Type B pancreatic cell (in vitro differentiated cells): ENCODE measurements at regions not wholly inside any gene's neighbourhood (a gene's known extent, or its start where the extent isn't known, plus 50 kb on each side); places are given as distances from the start of the nearest gene placed in this dataset.

Source experiments
- DNase-seq: peaks from one replicate; pipeline ENCODE4 v3.0.0; 2021; ENCODE audit warnings: mixed read lengths; ENCODE audit not compliant: unreplicated experiment; ENCODE audit errors: extremely low spot score
- H3K27ac Mint-ChIP-seq: 2 replicates; pipeline ENCODE4 v1.8.0; 2021; ENCODE audit warnings: mild to moderate bottlenecking, mixed read lengths
- H3K27me3 Mint-ChIP-seq: 2 replicates; pipeline ENCODE4 v1.8.0; 2021; ENCODE audit warnings: mixed read lengths
- H3K36me3 Mint-ChIP-seq: 2 replicates; pipeline ENCODE4 v1.8.0; 2021; ENCODE audit warnings: mixed read lengths
- H3K4me1 Mint-ChIP-seq: one replicate; pipeline ENCODE4 v1.8.0; 2021; ENCODE audit warnings: mixed read lengths; ENCODE audit not compliant: unreplicated experiment
- H3K4me3 Mint-ChIP-seq: 2 replicates; pipeline ENCODE4 v1.8.0; 2021; ENCODE audit warnings: mild to moderate bottlenecking, mixed read lengths
- H3K9me3 Mint-ChIP-seq: 2 replicates; pipeline ENCODE4 v1.8.0; 2021; ENCODE audit warnings: mixed read lengths
- TF ChIP-seq, protein P1 (sequence below): fragments of 200-600 bp; sonication (generic); conservative IDR thresholded peaks from 2 replicates; pipeline ENCODE4 v1.5.0; 2021; ENCODE audit warnings: antibody characterized with exemption, mild to moderate bottlenecking

DNA sequence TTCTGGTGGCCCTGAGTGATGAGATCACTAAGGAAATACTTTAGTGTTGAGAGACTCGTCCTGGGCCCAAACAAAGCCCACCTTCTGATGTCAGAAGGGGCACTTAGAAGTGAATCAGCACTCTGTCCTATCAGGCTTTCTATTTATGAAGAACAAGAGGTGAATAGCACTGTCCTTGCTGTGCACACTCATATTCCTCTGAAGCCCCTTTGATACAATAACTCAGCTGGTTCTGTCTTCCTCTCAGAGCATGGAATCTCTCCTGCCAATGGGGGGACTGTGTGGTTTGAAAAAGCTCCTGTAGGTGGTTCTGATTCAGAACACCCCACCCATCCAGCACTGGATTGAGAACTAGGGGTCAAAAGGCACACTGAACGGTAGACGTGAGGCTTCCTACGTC, 348.1 kb downstream of the ETS1 start:
- no peak overlapping the region for H3K27ac Mint-ChIP-seq
- no peak for DNase-seq
- H3K4me1 Mint-ChIP-seq = peaks cover 39% of the 10 kb centered on the region
- H3K4me3 Mint-ChIP-seq = no peak overlapping the region
- TF ChIP-seq, protein P1, sequence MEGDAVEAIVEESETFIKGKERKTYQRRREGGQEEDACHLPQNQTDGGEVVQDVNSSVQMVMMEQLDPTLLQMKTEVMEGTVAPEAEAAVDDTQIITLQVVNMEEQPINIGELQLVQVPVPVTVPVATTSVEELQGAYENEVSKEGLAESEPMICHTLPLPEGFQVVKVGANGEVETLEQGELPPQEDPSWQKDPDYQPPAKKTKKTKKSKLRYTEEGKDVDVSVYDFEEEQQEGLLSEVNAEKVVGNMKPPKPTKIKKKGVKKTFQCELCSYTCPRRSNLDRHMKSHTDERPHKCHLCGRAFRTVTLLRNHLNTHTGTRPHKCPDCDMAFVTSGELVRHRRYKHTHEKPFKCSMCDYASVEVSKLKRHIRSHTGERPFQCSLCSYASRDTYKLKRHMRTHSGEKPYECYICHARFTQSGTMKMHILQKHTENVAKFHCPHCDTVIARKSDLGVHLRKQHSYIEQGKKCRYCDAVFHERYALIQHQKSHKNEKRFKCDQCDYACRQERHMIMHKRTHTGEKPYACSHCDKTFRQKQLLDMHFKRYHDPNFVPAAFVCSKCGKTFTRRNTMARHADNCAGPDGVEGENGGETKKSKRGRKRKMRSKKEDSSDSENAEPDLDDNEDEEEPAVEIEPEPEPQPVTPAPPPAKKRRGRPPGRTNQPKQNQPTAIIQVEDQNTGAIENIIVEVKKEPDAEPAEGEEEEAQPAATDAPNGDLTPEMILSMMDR = no peak
- H3K9me3 Mint-ChIP-seq = no peaks in the 10 kb centered on the region
- H3K27me3 Mint-ChIP-seq = no peaks in the 10 kb centered on the region
- H3K36me3 Mint-ChIP-seq = no peaks in the 10 kb centered on the region

DNA sequence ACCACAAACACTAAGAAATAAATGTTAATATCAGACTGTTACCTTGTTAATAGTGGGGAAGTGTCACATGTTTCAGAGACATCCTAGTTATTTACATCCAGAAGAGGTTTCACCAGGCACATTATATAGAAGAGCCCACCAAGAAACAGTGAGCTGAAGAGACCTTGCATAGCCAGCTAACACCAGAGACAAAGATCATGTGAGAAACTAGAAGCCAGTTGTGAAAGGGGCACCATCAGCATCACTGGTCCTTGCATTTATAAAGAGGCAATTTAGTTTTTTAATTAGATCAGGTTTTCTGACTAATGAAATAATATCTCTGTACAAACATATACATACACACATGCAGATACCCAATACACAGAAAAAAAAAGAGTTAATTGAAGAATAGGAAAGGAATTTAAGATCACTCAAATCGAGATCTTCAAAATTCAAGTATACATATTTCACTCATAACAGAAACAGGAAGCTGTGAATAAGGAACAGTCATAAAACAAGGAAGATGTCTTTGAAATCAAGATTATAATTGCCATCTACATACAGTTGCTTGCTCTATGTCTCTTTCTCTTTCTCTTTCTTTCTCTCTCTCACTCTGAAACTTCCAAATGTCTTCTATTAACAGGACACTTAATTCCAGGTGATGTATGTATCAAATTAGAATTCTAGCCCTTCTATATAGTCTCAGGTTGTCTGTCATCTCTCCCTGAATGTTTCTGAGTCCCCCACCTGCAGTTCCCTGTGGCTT, 348.7 kb downstream of the ETS1 start:
- TF ChIP-seq, protein P1 = no peak

DNA sequence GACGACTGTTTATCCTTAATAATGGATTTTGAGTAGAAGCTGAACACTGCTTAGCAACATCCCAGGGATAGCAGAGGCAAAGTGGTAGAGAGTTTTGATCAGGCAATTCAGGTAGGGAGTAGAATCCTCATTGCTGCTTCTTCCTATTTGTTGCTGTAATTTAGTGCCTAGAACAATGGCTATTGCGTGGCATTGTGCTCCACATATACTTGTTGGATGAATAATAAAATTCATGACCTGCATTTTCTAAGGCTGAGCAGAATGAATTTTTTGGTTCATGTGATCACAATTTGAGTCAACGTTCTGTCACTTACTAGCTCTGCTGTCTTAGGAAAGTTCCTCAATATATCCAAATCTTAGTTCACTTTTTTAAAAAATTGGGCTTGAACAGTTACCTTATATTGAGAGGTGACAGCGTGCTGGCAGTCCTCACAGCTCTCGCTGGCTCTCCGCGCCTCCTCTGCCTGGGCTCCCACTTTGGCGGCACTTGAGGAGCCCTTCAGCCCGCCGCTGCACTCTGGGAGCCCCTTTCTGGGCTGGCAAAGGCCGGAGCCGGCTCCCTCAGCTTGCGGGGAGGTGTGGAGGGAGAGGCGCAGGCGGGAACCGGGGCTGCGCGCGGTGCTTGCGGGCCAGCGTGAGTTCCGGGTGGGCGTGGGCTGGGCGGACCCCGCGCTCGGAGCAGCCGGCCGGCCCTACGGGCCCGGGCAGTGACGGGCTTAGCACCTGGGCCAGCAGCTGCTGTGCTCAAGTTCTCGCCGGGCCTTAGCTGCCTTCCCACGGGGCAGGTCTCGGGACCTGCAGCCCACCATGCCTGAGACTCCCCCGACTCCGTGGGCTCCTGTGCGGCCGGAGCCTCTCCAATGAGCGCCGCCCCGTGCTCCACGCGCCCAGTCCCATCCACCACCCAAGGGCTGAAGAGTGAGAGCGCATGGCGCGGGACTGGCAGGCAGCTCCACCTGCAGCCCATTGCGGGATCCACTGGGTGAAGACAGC, 350.6 kb downstream of the ETS1 start:
- DNase-seq = no peak
- Mint-ChIP-seq H3K27me3 (no peaks in the 10 kb centered on the region), H3K36me3 (no peaks in the 10 kb centered on the region), H3K4me3 (peak overlapping the region; percentile 44), H3K27ac (no peak overlapping the region), H3K9me3 (peaks cover 3% of the 10 kb centered on the region), H3K4me1 (peaks cover 32% of the 10 kb centered on the region)
- TF ChIP-seq, protein P1 = no peak

More for the DNA sequence above, 348.7 kb downstream of the ETS1 start:
- H3K27me3 Mint-ChIP-seq = no peaks in the 10 kb centered on the region
- H3K27ac Mint-ChIP-seq = no peak overlapping the region
- H3K36me3 Mint-ChIP-seq = no peaks in the 10 kb centered on the region
- DNase-seq = no peak
- no peaks in the 10 kb centered on the region for H3K9me3 Mint-ChIP-seq
- H3K4me3 Mint-ChIP-seq = no peak overlapping the region
- H3K4me1 Mint-ChIP-seq = peaks cover 32% of the 10 kb centered on the region

DNA sequence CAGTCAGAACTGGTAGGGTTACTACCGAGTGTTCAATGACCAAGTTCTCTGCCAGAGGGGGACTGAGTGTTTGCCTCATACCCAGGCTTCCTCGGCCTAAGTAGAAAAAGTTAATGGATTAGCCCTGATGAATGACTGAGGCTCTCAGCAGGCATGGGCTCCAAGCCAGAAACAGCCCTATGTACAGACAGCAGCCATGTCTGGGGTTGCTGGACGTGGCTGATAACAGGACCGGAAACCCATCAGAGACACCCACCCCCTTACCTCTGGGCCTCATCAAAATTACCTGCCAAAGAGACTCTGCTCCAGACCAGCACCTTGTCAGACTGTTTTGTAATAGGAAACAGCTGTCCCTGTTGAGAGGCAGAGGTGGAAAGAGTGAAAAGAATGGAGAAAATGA, 351.4 kb downstream of the ETS1 start:
- DNase-seq = no peak
- H3K27me3 Mint-ChIP-seq = no peaks in the 10 kb centered on the region
- H3K4me1 Mint-ChIP-seq = peaks cover 32% of the 10 kb centered on the region
- peak overlapping the region; percentile 58 for H3K27ac Mint-ChIP-seq
- TF ChIP-seq, protein P1 = no peak
- peak overlapping the region; percentile 44 for H3K4me3 Mint-ChIP-seq
- no peaks in the 10 kb centered on the region for H3K36me3 Mint-ChIP-seq
- peaks cover 5% of the 10 kb centered on the region for H3K9me3 Mint-ChIP-seq

DNA sequence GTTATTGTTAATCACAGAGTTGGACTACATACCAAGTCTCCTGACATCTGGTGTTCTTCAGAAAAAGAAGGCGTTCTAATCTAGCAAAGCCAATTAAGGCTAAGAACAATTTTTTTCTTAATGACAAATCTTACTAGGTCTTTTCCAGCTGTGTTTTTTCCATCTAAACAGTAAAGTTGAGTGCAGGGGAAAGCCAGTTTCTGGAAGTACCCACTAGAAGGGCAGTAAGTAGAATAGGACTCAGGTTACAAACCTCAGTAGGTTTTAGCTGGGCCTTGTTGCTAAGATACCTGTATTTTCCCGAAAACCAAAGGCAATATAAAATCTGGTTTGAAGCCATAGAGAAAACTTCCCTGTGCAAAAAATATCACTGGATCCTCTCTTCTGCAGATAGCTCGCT, 351.9 kb downstream of the ETS1 start:
- no peak overlapping the region for H3K4me3 Mint-ChIP-seq
- TF ChIP-seq, protein P1 = no peak
- H3K27me3 Mint-ChIP-seq = no peaks in the 10 kb centered on the region
- DNase-seq = no peak
- H3K4me1 Mint-ChIP-seq = peaks cover 29% of the 10 kb centered on the region
- H3K36me3 Mint-ChIP-seq = no peaks in the 10 kb centered on the region
- H3K27ac Mint-ChIP-seq = peak overlapping the region; percentile 58
- H3K9me3 Mint-ChIP-seq = peaks cover 5% of the 10 kb centered on the region
